Common myeloid progenitor, CD34-positive (primary cell): ENCODE measurements at regions not wholly inside any gene's neighbourhood (a gene's known extent, or its start where the extent isn't known, plus 50 kb on each side); places are given as distances from the start of the nearest gene placed in this dataset.

Source experiments
- CTCF ChIA-PET: fragments of 350-600 bp; sonication (Branson Sonifier 250); formaldehyde crosslinking; loops from one replicate; lab custom pipeline; 2021; ENCODE audit warnings: antibody characterized with exemption; lab: Charles Lee
- POLR2A ChIA-PET: fragments of 350-600 bp; sonication (Branson Sonifier 250); formaldehyde crosslinking; loops from one replicate; lab custom pipeline; 2021; ENCODE audit warnings: antibody characterized with exemption; lab: Charles Lee
- DNase-seq, 3 donors: peaks; one replicate each; pipeline versions ENCODE4 v3.0.0 to v3.0.0-alpha.2; 2013
- H3K27ac ChIP-seq, 2 experiments: 1 replicate in 1 of 2; 2 replicates in 1 of 2; pipeline ENCODE4 v1.7.0; 2013; ENCODE audit warnings: inconsistent platforms in 2 of 2, low read length in 2 of 2, mild to moderate bottlenecking in 2 of 2, low read depth in 1 of 2, moderate library complexity in 1 of 2; ENCODE audit not compliant: severe bottlenecking in 2 of 2, insufficient read depth in 1 of 2, poor library complexity in 1 of 2
- H3K27me3 ChIP-seq, 5 experiments: replicated peaks in 2 of 5; 1 replicate in 3 of 5; 2 replicates in 2 of 5; pipeline versions ENCODE4 v1.6.1 to v1.7.0; 2013; ENCODE audit warnings: low read length in 4 of 5, mild to moderate bottlenecking in 2 of 5, moderate library complexity in 2 of 5, inconsistent platforms in 1 of 5; ENCODE audit not compliant: insufficient read depth in 5 of 5, control insufficient read depth in 4 of 5
- H3K36me3 ChIP-seq, 4 experiments: 1 replicate in 2 of 4; 2 replicates in 2 of 4; pipeline versions ENCODE4 v1.6.1 to v1.7.0; 2013; ENCODE audit warnings: low read length in 3 of 4, control low read depth in 1 of 4, mild to moderate bottlenecking in 1 of 4; ENCODE audit not compliant: control insufficient read depth in 4 of 4, insufficient read depth in 4 of 4
- H3K4me1 ChIP-seq, 4 experiments: 1 replicate in 3 of 4; 2 replicates in 1 of 4; pipeline versions ENCODE4 v1.6.1 to v1.7.1; 2013; ENCODE audit warnings: low read length in 3 of 4, mild to moderate bottlenecking in 3 of 4, control low read depth in 1 of 4, inconsistent platforms in 1 of 4, moderate library complexity in 1 of 4; ENCODE audit not compliant: control insufficient read depth in 4 of 4, insufficient read depth in 4 of 4; ENCODE audit errors: control extremely low read depth in 1 of 4
- H3K4me3 ChIP-seq, 7 experiments: 1 replicate in 4 of 7; 2 replicates in 3 of 7; pipeline versions ENCODE4 v1.5.1 to v1.7.0; 2013; ENCODE audit warnings: mild to moderate bottlenecking in 7 of 7, low read length in 6 of 7, moderate library complexity in 6 of 7, inconsistent platforms in 2 of 7, low read depth in 2 of 7, control low read depth in 1 of 7; ENCODE audit not compliant: insufficient read depth in 4 of 7, control insufficient read depth in 1 of 7; ENCODE audit errors: extremely low read depth in 1 of 7
- H3K9me3 ChIP-seq, 5 experiments: 1 replicate in 4 of 5; 2 replicates in 1 of 5; pipeline versions ENCODE4 v1.6.1 to v1.7.1; 2013; ENCODE audit warnings: low read length in 4 of 5, mild to moderate bottlenecking in 2 of 5, inconsistent platforms in 1 of 5, low read depth in 1 of 5, moderate library complexity in 1 of 5; ENCODE audit not compliant: control insufficient read depth in 4 of 5, insufficient read depth in 2 of 5; ENCODE audit errors: control extremely low read depth in 1 of 5
- WGBS: methylation state at CpG from one replicate; pipeline ENCODE4 v1.1.5; 2013; ENCODE audit not compliant: insufficient coverage; 5-methylcytosine and 5-hydroxymethylcytosine counted together

DNA sequence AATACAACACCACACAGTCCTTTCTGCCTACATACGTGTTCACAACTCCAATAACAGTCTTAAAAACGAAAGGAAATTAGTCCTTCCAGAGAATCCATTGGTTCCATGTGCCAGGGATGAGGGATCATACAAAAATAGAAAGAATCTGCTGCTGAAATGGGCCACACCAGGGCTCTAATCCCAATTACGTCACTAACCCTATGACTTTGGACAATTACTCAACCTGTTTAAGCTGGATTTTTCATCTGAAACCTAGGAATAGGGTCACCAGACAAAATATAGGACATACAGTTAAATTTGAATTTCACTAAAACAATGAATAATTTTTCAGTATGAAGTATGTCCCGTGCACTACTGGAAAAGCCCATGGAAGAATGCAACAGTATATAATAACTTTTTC is 264.7 kb downstream of the YTHDC2 start:
- no peak for DNase-seq
- Histone ChIP-seq H3K27me3 (no peaks in the 10 kb centered on the region), H3K36me3 (no peaks in the 10 kb centered on the region), H3K4me1 (no peaks in the 10 kb centered on the region), H3K9me3 (no peaks in the 10 kb centered on the region), H3K4me3 (no peak overlapping the region), H3K27ac (no peak overlapping the region)
- CTCF ChIA-PET = no interaction called here
- WGBS = 50% methylated on average over 1 of the region's 4 CpGs
- POLR2A ChIA-PET = no interaction called here

DNA sequence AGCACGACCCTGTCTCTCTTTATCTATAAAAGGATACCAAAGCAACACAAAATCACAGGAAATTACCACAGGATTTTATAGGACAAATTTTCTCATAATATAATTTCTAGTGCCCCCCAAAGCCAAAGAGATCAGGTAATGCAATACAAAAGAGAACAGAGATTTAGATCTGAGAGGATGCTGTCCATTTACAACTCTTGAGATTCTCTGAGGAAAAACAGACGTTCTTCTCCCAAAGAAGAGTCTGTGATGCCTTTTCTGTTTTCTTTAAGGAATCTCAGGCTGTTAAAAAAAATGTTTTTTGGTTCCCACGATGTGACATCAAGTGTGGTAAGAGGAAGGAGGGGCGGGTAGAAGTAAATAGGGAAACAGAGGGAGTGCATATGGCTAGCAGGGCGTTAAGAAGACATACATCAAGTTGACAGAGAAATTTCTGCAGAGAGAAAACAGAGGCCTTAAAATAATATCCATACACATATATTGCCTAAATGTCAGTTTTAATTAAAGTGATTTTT is 274.7 kb downstream of the YTHDC2 start:
- Histone ChIP-seq H3K27ac (no peak overlapping the region), H3K9me3 (no peaks in the 10 kb centered on the region), H3K4me3 (no peak overlapping the region), H3K4me1 (no peaks in the 10 kb centered on the region), H3K36me3 (no peaks in the 10 kb centered on the region), H3K27me3 (no peaks in the 10 kb centered on the region)
- DNase-seq = no peak
- ChIA-PET CTCF (no interaction called here), POLR2A (no interaction called here)
- 32% methylated on average over 3 of the region's 5 CpGs for WGBS

DNA sequence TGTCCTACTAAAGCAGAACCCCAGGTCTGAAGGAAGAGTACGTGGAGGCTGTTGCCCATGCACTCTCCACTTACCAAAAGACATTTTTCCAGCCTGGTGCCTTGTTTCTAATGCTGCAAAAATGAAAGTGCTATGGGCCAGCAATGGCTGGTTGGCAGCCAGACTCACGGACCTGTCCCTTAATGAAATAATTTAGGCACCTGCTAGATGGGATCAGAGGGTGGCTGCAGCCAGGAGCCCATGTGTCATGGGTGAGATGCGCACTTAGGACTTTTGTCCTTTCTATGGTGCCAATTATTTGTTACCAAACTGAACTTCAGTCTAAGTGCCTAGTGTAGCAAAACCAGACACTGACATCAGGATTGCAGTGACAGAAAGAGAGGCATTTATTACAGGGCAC is 276.3 kb downstream of the YTHDC2 start:
- H3K36me3 ChIP-seq = no peaks in the 10 kb centered on the region
- WGBS = 90% methylated on average over 2 of the region's 3 CpGs
- ChIA-PET POLR2A (no interaction called here), CTCF (no interaction called here)
- no peak overlapping the region for H3K4me3 ChIP-seq
- DNase-seq = no peak
- H3K27me3 ChIP-seq = no peaks in the 10 kb centered on the region
- H3K4me1 ChIP-seq = no peaks in the 10 kb centered on the region
- no peak overlapping the region for H3K27ac ChIP-seq
- H3K9me3 ChIP-seq = no peaks in the 10 kb centered on the region

DNA sequence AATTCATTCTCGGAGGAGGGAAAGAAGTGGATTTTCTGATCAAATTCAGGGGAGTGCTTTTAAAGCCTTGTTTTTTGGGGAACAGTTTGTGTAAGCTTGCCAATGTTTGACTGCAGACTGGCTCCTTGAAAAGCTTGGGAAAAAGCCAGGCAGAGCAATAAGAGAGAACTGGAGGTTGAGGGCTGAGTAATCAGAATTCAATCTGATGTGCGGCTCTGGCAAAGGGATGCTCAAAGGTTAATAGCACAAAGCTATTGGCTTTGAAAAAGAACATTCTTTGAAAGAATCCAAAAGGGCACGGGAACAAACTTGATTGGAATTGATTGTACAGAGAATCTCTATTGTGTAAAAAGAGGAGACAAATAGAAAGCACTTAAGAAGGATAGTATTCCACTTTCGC is 279.3 kb downstream of the YTHDC2 start:
- no peaks in the 10 kb centered on the region for H3K4me1 ChIP-seq
- no peaks in the 10 kb centered on the region for H3K27me3 ChIP-seq
- H3K9me3 ChIP-seq = no peaks in the 10 kb centered on the region
- POLR2A ChIA-PET = no interaction called here
- WGBS = 90% methylated on average over 3 of the region's 4 CpGs
- no peaks in the 10 kb centered on the region for H3K36me3 ChIP-seq
- H3K27ac ChIP-seq = no peak overlapping the region
- CTCF ChIA-PET = no interaction called here
- no peak overlapping the region for H3K4me3 ChIP-seq
- DNase-seq = no peak

DNA sequence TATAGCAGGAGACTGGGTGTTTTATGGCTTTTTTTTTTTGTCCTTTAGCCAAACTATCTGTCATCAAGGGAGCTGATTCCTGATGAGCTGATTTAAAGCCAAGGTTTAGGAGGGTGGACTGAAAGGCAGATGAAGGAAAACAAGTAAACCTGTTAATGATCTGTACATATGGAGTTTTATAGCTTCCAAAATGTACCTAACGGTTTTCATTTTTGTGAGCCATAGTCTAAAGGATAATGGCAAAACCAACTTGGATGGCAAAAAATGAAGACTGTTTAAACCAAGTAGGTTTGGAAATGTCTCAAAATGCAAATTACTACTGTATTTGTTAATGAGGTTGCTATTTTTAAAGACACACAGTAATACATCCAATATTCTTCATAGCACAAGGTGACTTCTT is 281.5 kb downstream of the YTHDC2 start:
- no peaks in the 10 kb centered on the region for H3K36me3 ChIP-seq
- no peak for DNase-seq
- no peak overlapping the region for H3K4me3 ChIP-seq
- H3K27ac ChIP-seq = no peak overlapping the region
- ChIA-PET POLR2A (no interaction called here), CTCF (no interaction called here)
- no peaks in the 10 kb centered on the region for H3K4me1 ChIP-seq
- WGBS = no CpG with 5 or more reads among the region's 1 CpG
- H3K27me3 ChIP-seq = no peaks in the 10 kb centered on the region
- no peaks in the 10 kb centered on the region for H3K9me3 ChIP-seq

DNA sequence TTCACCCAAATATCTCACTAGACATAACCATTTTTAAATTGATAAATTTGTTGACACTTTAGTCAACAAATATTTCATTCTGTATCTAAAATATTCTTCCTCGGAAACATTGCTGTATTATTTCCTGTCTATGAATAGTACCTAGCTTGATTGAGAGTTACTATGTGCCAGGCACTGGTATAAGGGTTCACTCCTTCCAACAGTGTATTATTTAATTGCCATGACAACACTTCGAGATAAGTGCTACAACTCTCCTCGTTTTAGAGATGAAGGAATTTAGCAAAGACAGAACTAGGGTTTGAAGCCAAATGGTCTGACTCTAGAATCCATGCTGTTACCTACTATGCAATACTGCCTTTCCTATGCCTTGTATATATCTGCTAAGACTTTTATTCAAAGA is 287.2 kb downstream of the YTHDC2 start:
- no peak overlapping the region for H3K27ac ChIP-seq
- WGBS = 88% methylated on average over 2 of the region's 3 CpGs
- CTCF ChIA-PET = no interaction called here
- no peaks in the 10 kb centered on the region for H3K27me3 ChIP-seq
- no peak for DNase-seq
- no peaks in the 10 kb centered on the region for H3K36me3 ChIP-seq
- no peaks in the 10 kb centered on the region for H3K9me3 ChIP-seq
- no peak overlapping the region for H3K4me3 ChIP-seq
- POLR2A ChIA-PET = no interaction called here
- H3K4me1 ChIP-seq = no peaks in the 10 kb centered on the region

DNA sequence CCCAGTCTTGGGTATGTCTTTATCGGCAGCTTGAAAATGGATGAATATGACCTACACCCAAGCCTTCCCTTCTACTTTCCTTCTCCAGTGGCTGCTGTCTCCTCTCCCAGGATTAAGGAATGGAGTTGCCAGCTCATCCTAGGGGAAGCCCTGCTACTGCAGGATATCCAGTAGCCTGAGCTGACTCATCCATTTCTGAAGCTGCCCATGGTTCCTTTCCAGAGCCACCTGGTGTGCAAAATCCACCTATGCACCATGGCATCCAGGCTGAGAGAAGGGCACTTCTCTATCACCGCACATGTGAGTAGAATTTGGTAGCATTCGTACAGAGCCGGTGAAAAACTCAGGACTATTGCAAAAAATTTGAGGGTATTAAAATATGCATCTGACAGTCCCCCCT is 290.8 kb downstream of the YTHDC2 start:
- 100% methylated on average over 1 of the region's 4 CpGs for WGBS
- CTCF ChIA-PET = no interaction called here
- Histone ChIP-seq H3K4me3 (no peak overlapping the region), H3K9me3 (no peaks in the 10 kb centered on the region), H3K27ac (no peak overlapping the region), H3K4me1 (no peaks in the 10 kb centered on the region), H3K27me3 (no peaks in the 10 kb centered on the region), H3K36me3 (no peaks in the 10 kb centered on the region)
- no peak for DNase-seq
- POLR2A ChIA-PET = interaction anchor here (0.8 kb wide), 1 partner anchor 9 kb away, joined by 3 read pairs; no protein-coding TSS in a partner anchor
